LNCAP (cell line): ENCODE measurements at regions not wholly inside any gene's neighbourhood (a gene's known extent, or its start where the extent isn't known, plus 50 kb on each side); places are given as distances from the start of the nearest gene placed in this dataset.

Source experiments
- TF ChIP-seq, protein P1 (sequence below): fragments of 450-650 bp; IDR thresholded peaks from 2 replicates; pipeline ENCODE4 v1.5.1; 2017; ENCODE audit warnings: mild to moderate bottlenecking

DNA sequence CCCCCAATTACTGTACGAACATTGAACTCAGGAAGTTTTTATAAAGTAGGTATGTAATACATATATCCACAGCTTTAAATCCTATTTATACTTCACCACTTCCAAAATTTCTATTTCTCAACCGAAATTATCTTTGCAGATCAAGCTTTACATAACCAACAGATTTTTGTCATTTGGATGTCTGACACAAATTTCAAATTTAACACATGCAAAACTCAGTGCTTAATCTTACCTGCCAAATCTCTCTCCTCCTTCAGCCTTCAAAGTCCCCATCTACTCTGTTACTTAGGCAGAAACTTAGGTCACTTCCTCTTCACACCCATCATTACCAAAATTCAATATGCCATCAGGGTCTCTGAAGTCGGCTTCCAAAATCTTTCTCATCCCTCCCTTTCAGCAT, 990.1 kb upstream of the NRXN1 start:
- TF ChIP-seq, protein P1, sequence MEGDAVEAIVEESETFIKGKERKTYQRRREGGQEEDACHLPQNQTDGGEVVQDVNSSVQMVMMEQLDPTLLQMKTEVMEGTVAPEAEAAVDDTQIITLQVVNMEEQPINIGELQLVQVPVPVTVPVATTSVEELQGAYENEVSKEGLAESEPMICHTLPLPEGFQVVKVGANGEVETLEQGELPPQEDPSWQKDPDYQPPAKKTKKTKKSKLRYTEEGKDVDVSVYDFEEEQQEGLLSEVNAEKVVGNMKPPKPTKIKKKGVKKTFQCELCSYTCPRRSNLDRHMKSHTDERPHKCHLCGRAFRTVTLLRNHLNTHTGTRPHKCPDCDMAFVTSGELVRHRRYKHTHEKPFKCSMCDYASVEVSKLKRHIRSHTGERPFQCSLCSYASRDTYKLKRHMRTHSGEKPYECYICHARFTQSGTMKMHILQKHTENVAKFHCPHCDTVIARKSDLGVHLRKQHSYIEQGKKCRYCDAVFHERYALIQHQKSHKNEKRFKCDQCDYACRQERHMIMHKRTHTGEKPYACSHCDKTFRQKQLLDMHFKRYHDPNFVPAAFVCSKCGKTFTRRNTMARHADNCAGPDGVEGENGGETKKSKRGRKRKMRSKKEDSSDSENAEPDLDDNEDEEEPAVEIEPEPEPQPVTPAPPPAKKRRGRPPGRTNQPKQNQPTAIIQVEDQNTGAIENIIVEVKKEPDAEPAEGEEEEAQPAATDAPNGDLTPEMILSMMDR = no peak

DNA sequence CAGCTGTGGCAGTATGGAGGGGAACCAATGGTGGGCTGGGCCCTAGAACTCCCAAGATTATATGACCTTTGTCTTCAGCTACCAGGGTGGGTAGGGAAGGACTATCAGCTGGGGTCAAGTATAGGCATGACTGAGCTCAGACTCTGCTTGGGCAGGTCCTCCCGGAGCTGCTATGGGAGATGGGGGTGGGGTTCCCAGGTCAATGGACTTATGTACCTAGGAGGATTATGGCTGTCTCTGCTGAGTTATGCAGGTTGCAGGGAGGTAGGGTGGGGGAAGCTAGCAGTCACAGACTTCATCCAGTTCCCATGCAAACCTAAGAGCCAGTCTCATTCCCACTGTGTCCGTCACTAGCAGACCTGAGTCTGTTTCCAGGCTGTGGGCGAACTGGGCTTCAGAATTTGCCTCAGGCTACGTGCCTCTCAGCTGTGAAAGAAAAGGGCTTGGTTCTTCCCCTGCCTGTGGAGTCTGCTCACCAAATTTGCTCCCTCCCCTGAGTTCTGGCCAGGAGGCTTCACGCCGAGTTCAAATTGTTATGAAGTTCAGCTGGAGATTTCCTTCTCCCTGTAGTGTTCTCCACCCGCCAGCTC, 985.8 kb upstream of the NRXN1 start:
- TF ChIP-seq, protein P1 = no peak

DNA sequence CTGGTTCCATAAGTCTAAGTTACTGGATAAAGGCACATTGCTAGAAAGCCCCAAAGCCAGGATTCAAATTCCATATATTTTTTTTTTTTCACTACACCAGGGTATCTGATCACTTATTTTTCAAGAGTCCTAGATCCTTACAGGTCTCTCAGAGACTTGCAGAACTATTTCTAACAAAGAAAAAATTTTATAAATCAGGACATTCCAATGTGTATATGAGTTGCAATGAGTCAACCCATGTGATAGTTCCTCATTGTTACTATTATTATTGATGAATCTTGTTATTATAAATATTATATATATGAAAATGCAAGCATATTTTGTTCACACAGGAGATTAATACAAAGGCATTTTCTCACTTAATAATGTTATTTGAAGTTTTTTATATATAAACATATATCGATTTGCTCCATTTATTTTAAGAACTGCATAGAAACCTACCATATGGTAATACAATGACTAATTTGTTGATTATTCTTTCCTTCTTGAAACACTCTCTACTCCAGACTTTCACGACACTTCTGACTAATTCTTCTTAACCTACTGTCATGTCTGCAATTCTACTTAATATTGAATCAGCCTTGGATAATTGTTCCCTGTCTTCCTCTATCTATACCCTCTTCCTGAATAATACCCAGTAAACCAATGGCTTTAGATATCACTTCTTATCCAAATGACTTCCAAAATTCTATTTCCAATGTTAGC, 968.4 kb upstream of the NRXN1 start:
- TF ChIP-seq, protein P1 = no peak

DNA sequence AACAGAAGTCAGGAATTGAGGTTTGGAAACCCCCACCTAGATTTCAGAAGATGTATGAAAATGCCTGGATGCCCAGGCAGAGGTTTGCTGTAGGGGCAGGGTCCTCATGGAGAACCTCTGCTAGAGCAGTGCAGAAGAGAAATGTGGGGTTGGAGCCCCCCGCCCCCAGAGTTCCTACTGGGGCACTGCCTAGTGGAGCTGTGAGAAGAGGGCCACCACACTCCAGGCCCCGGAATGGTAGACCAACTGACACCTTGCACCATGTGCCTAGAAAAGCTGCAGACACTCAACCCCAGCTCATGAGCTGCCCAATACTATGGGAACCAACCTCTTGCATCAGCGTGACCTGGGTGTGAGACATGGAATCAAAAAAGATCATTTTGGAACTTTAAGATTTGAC, 967.0 kb upstream of the NRXN1 start:
- TF ChIP-seq, protein P1 = no peak

DNA sequence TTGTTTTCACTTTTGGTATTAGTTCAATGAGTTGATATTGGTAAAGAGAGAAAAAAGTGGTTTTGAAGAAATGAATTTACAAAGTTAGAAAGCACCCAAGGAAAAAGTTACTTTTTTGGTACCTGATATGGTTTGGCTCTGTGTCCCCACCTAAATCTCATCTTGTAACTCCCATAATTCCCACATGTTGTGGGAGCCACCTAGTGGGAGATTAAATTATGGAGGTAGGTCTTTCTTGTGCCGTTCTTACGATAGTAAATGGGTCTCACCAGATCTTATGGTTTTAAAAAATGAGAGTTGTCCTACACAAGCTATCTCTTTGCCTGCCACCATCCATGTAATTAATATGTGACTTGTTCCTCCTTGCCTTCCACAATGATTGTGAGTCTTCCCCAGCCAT, 965.6 kb upstream of the NRXN1 start:
- TF ChIP-seq, protein P1 = no peak; the same call in 1 of the 2 replicates

DNA sequence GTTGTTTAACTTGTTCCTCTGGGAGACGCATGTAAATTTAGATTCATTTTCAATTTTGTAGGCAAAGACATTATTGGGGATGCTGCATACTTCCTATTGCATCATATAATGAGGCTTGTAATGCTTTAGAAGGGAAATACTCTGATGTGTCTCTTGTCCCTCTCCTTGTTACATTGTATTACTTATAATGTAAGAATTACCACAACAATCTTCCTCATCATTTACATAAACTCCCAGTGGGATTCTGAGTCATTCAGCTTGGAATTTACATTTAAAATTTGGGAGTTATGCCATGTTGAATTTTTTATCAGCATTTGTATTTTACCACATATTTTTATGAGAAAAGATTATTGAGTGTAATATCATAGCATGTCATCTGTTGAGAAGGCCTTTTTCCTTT, 963.4 kb upstream of the NRXN1 start:
- TF ChIP-seq, protein P1 = no peak

DNA sequence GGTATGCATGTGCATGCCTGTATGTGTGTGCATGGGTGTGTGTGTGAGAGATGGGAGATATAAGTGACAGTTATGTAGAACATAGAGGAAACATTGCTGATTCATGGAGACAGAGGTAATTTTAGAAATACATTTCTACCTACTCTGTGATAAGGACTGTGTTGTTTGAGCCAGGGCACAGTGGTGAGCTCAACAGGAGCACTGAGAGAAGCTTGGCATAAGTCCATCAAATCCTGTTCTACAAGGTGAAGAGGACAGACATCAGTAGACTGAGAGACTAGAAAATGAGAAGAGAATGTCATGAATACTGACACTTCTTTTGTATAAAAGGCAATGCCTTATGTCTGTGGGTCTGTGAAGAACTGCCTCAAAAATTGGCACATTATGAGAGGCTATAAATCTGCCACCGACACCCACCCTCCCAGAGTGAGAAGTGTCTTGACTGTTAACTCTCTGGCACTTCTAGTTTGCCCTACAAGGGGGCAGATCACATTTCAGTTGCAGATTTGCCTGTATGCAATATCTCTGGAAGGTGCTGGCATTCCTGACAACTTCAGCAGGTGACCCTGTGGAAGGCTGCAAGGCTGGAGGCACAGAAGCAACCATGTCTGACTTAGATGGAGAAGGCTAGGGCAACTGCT, 962.3 kb upstream of the NRXN1 start:
- TF ChIP-seq, protein P1 = no peak
